HepG2 (cell line): ENCODE measurements at regions not wholly inside any gene's neighbourhood (a gene's known extent, or its start where the extent isn't known, plus 50 kb on each side); places are given as distances from the start of the nearest gene placed in this dataset.

Experiments
- ATAC-seq: fragments of 200-7000 bp; cut with Tn5 transposase; 3 replicates; pipeline ENCODE4 v1.9.1; 2020; ENCODE audit warnings: mild to moderate bottlenecking, moderate library complexity
- BruUV-seq: library from RNA; stranded (reverse); fragments of 400-500 nt; replicated peaks from 2 replicates; lab custom pipeline; 2021; lab: Mats Ljungman, UMichigan
- CTCF ChIA-PET: fragments of 300-600 bp; formaldehyde crosslinking; extraction: SDS; loops from one replicate; lab custom pipeline; 2021; ENCODE audit warnings: low total read pairs, inconsistent platforms, low intra/inter-chr PET ratio; lab: Yijun Ruan, JAX
- POLR2A ChIA-PET: fragments of 350-600 bp; sonication (Branson Sonifier 250); formaldehyde crosslinking; loops from one replicate; lab custom pipeline; 2020; ENCODE audit warnings: antibody characterized with exemption, inconsistent platforms; lab: Yijun Ruan, JAX
- DNase-seq: peaks from one replicate; pipeline ENCODE4 v3.0.0-alpha.2; 2015; ENCODE audit warnings: low spot score
- FAIRE-seq: peaks from 3 replicates; lab custom pipeline; 2011; peaks lifted over from hg19 to GRCh38; lab: Jason Lieb, UNC
- H2AFZ ChIP-seq: one replicate; pipeline ENCODE4 v1.6.1; 2011; ENCODE audit warnings: low read length, inconsistent platforms
- H3K27ac ChIP-seq: fragments of 300-600 bp; 3 replicates; pipeline ENCODE4 v1.8.0; 2011; ENCODE audit warnings: mixed run types, mild to moderate bottlenecking, mixed read lengths, low read length, inconsistent platforms; ENCODE audit not compliant: insufficient read depth; ENCODE audit errors: extremely low read length
- H3K27me3 ChIP-seq, 2 experiments: fragments of 200-600 bp in 1 of 2; 2 replicates in 1 of 2; 3 replicates in 1 of 2; pipeline versions ENCODE4 v1.6.0 to v1.8.0; 2011; ENCODE audit warnings: low read length in 2 of 2, mild to moderate bottlenecking in 2 of 2, moderate library complexity in 2 of 2, inconsistent platforms in 1 of 2; ENCODE audit not compliant: insufficient read depth in 2 of 2, control insufficient read depth in 1 of 2
- H3K36me3 ChIP-seq, 2 experiments: fragments of 200-600 bp in 1 of 2; replicated peaks in 1 of 2; 2 replicates in 1 of 2; 3 replicates in 1 of 2; pipeline versions ENCODE4 v1.5.1 to v1.8.0; 2011; ENCODE audit warnings: low read length in 2 of 2, inconsistent platforms in 1 of 2; ENCODE audit not compliant: insufficient read depth in 2 of 2, control insufficient read depth in 1 of 2
- H3K4me1 ChIP-seq: 2 replicates; pipeline ENCODE4 v1.5.1; 2012; ENCODE audit warnings: low read length, inconsistent platforms; ENCODE audit not compliant: insufficient read depth
- H3K4me2 ChIP-seq: 2 replicates; pipeline ENCODE4 v1.6.0; 2011; ENCODE audit warnings: low read depth, low read length, inconsistent platforms
- H3K4me3 ChIP-seq, 3 experiments: fragments of 200-600 bp in 1 of 3; sonication (generic), shearing (Covaris generic) in 1 of 3; replicated peaks in 1 of 3; 2 replicates each; pipeline ENCODE4 v1.5.1; 2011 to 2016; ENCODE audit warnings: low read length in 3 of 3, inconsistent platforms in 2 of 3, low read depth in 2 of 3, mild to moderate bottlenecking in 2 of 3, control low read depth in 1 of 3, mixed read lengths in 1 of 3; ENCODE audit not compliant: insufficient read depth in 1 of 3
- H3K79me2 ChIP-seq: one replicate; pipeline ENCODE4 v1.6.1; 2011; ENCODE audit warnings: low read length, inconsistent platforms; ENCODE audit not compliant: insufficient read depth
- H3K9ac ChIP-seq: 2 replicates; pipeline ENCODE4 v1.6.0; 2011; ENCODE audit warnings: mild to moderate bottlenecking, low read depth, low read length, inconsistent platforms; ENCODE audit not compliant: insufficient read depth
- H3K9me3 ChIP-seq: 2 replicates; pipeline ENCODE4 v1.5.1; 2012; ENCODE audit warnings: mild to moderate bottlenecking, low read length
- H4K20me1 ChIP-seq: 2 replicates; pipeline ENCODE4 v1.6.0; 2011; ENCODE audit warnings: inconsistent platforms, mild to moderate bottlenecking, low read length, moderate library complexity; ENCODE audit not compliant: insufficient read depth
- FOXC1 ChIP-seq: sonication (generic); formaldehyde crosslinking; IDR thresholded peaks from 2 replicates; pipeline ENCODE4 v1.8.0; 2022; ENCODE audit warnings: mild to moderate bottlenecking, missing genetic modification reagents, borderline replicate concordance
- KMT2B ChIP-seq: IDR thresholded peaks from 2 replicates; pipeline ENCODE4 v1.6.1; 2016; ENCODE audit warnings: missing genetic modification reagents, missing compliant biosample characterization
- NFE2L1 ChIP-seq: sonication (generic); formaldehyde crosslinking; IDR thresholded peaks from 2 replicates; pipeline ENCODE4 v1.4.0; 2020; ENCODE audit warnings: missing genetic modification reagents, mild to moderate bottlenecking, borderline replicate concordance
- PAX8 ChIP-seq: sonication (generic); formaldehyde crosslinking; IDR thresholded peaks from 2 replicates; pipeline ENCODE4 v1.8.0; 2022; ENCODE audit warnings: mild to moderate bottlenecking, missing genetic modification reagents, borderline replicate concordance
- ZBTB1 ChIP-seq: sonication (generic); formaldehyde crosslinking; IDR thresholded peaks from 2 replicates; pipeline ENCODE4 v1.4.0; 2020; ENCODE audit warnings: missing genetic modification reagents, borderline replicate concordance
- ZEB1 ChIP-seq: IDR thresholded peaks from 2 replicates; pipeline ENCODE4 v1.6.1; 2012; ENCODE audit warnings: mild to moderate bottlenecking, low read depth, inconsistent platforms; ENCODE audit not compliant: insufficient replicate concordance
- ZNF160 ChIP-seq: sonication (generic); formaldehyde crosslinking; IDR thresholded peaks from 2 replicates; pipeline ENCODE4 v1.8.0; 2022; ENCODE audit warnings: mild to moderate bottlenecking, inconsistent platforms, missing genetic modification reagents
- WGBS: methylation state at CpG from one replicate; pipeline ENCODE4 v1.1.6; 2017; ENCODE audit warnings: low lambda C conversion rate; 5-methylcytosine and 5-hydroxymethylcytosine counted together
- in situ Hi-C: cut with HindIII; loops from 2 replicates; pipeline ENCODE4 v1.10.0; 2017; ENCODE audit warnings: low pct_unique_long_range_greater_than_20kb; ENCODE audit not compliant: extremely low pct_ligation_motif_present
- intact Hi-C: fragments of 100-400 bp; cut with micrococcal nuclease; formaldehyde crosslinking; loops from one replicate; pipeline ENCODE4 v1.10.0; 2022; ENCODE audit not compliant: unreplicated experiment
- TF ChIP-seq, protein P1 (sequence below): sonication (generic); formaldehyde crosslinking; conservative IDR thresholded peaks from 2 replicates; pipeline ENCODE4 v1.8.0; 2022; ENCODE audit warnings: low read depth, missing genetic modification reagents
- TF ChIP-seq, protein P2 (sequence below): sonication (generic); formaldehyde crosslinking; IDR thresholded peaks from 2 replicates; pipeline ENCODE4 v1.4.0; 2020; ENCODE audit warnings: low read depth, mild to moderate bottlenecking, missing genetic modification reagents
- TF ChIP-seq, protein P3 (sequence below): sonication (generic); formaldehyde crosslinking; IDR thresholded peaks from 2 replicates; pipeline ENCODE4 v1.4.0; 2020; ENCODE audit warnings: missing genetic modification reagents
- TF ChIP-seq, protein P4 (sequence below): sonication (generic); formaldehyde crosslinking; IDR thresholded peaks from 2 replicates; pipeline ENCODE4 v1.4.0; 2020; ENCODE audit warnings: mild to moderate bottlenecking, missing genetic modification reagents

DNA sequence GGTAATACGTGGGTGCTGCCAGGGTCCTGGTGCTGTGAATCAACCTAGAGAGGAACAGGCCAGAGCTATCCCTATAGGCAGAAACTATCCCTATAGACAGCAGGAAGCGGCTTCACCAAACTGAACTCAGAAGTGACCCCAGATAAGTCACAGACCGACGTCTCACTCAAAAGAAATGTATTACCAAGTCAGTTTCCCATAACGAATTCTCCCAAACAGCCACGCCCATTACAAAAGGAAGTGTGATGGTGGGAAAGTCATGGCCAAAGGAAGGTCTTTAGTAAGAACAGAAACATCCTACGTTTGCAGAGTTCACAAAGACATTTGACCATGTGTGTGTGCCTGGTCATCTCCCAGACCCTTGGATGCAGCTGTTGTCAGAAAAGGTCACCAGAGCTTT, 470.8 kb upstream of the ADARB2 start:
- no peak for DNase-seq
- in situ Hi-C loops = no loop called here
- BruUV-seq = no TSS peak
- no peak overlapping the region for H3K27ac ChIP-seq
- no peak for FAIRE-seq
- no peaks in the 10 kb centered on the region for H4K20me1 ChIP-seq
- H3K4me3 ChIP-seq = no peak overlapping the region
- no peaks in the 10 kb centered on the region for H3K4me1 ChIP-seq
- no peak overlapping the region for H3K4me2 ChIP-seq
- TF ChIP-seq, protein P1, sequence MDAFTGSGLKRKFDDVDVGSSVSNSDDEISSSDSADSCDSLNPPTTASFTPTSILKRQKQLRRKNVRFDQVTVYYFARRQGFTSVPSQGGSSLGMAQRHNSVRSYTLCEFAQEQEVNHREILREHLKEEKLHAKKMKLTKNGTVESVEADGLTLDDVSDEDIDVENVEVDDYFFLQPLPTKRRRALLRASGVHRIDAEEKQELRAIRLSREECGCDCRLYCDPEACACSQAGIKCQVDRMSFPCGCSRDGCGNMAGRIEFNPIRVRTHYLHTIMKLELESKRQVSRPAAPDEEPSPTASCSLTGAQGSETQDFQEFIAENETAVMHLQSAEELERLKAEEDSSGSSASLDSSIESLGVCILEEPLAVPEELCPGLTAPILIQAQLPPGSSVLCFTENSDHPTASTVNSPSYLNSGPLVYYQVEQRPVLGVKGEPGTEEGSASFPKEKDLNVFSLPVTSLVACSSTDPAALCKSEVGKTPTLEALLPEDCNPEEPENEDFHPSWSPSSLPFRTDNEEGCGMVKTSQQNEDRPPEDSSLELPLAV (CRISPR knock-in tag) = no peak
- no peaks in the 10 kb centered on the region for H3K36me3 ChIP-seq
- 17% methylated on average over 7 of the region's 7 CpGs for WGBS
- no peaks in the 10 kb centered on the region for H3K9me3 ChIP-seq
- ChIA-PET CTCF (no interaction called here), POLR2A (no interaction called here)
- no peaks in the 10 kb centered on the region for H3K79me2 ChIP-seq
- H2AFZ ChIP-seq = no peak overlapping the region
- no peak overlapping the region for H3K9ac ChIP-seq
- ATAC-seq = no peak
- H3K27me3 ChIP-seq = no peaks in the 10 kb centered on the region
- intact Hi-C loops = no loop called here

DNA sequence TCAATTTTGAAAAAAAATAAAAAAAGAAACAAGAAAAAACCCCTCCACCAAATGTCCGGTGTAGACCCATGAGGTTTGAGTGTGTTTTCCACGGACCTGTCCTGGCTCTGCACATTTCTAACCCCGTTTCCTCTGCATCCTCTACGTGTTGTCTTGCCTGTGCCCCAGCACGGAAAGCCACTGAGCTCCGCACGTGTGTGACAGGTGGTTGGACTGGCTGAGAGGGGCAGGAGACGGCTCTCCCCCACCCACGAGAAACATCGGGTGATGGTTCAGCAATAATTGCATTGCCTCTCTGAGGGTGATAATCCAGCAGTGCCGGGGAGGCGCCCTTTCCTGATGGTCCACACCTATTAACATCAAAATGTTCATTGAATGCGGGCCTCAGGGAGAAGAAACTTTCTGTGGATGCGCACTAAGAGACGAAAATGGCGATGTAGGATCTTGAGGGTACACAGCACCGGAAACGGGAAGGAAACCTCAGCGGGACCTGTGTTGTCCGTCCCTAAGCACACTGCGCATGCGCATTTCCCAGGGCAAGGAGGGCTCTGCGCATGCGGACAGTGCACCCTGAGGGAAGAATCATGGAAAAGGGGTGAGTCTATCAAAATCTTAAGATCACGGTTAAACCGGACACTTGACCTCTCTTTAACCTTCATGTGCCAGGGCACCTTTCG, 470.1 kb upstream of the ADARB2 start:
- H3K9me3 ChIP-seq = no peaks in the 10 kb centered on the region
- H2AFZ ChIP-seq = no peak overlapping the region
- no peaks in the 10 kb centered on the region for H3K36me3 ChIP-seq
- FAIRE-seq = no peak
- no peaks in the 10 kb centered on the region for H3K4me1 ChIP-seq
- H3K4me2 ChIP-seq = no peak overlapping the region
- ChIA-PET CTCF (no interaction called here), POLR2A (no interaction called here)
- BruUV-seq = no TSS peak
- no peak overlapping the region for H3K9ac ChIP-seq
- no peaks in the 10 kb centered on the region for H4K20me1 ChIP-seq
- H3K27me3 ChIP-seq = no peaks in the 10 kb centered on the region
- H3K27ac ChIP-seq = no peak overlapping the region
- in situ Hi-C loops = no loop called here
- H3K79me2 ChIP-seq = no peaks in the 10 kb centered on the region
- intact Hi-C loops = no loop called here
- no peak for ATAC-seq
- WGBS = 54% methylated on average over 27 of the region's 27 CpGs
- H3K4me3 ChIP-seq = no peak overlapping the region
- DNase-seq = no peak
- TF ChIP-seq ZBTB1 (CRISPR knock-in tag) (no peak), ZNF160 (no peak), ZEB1 (no peak), KMT2B (no peak), PAX8 (CRISPR knock-in tag) (no peak), NFE2L1 (CRISPR knock-in tag) (no peak), FOXC1 (CRISPR knock-in tag) (no peak)
- TF ChIP-seq, protein P2, sequence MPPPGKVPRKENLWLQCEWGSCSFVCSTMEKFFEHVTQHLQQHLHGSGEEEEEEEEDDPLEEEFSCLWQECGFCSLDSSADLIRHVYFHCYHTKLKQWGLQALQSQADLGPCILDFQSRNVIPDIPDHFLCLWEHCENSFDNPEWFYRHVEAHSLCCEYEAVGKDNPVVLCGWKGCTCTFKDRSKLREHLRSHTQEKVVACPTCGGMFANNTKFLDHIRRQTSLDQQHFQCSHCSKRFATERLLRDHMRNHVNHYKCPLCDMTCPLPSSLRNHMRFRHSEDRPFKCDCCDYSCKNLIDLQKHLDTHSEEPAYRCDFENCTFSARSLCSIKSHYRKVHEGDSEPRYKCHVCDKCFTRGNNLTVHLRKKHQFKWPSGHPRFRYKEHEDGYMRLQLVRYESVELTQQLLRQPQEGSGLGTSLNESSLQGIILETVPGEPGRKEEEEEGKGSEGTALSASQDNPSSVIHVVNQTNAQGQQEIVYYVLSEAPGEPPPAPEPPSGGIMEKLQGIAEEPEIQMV = no peak
- TF ChIP-seq, protein P3, sequence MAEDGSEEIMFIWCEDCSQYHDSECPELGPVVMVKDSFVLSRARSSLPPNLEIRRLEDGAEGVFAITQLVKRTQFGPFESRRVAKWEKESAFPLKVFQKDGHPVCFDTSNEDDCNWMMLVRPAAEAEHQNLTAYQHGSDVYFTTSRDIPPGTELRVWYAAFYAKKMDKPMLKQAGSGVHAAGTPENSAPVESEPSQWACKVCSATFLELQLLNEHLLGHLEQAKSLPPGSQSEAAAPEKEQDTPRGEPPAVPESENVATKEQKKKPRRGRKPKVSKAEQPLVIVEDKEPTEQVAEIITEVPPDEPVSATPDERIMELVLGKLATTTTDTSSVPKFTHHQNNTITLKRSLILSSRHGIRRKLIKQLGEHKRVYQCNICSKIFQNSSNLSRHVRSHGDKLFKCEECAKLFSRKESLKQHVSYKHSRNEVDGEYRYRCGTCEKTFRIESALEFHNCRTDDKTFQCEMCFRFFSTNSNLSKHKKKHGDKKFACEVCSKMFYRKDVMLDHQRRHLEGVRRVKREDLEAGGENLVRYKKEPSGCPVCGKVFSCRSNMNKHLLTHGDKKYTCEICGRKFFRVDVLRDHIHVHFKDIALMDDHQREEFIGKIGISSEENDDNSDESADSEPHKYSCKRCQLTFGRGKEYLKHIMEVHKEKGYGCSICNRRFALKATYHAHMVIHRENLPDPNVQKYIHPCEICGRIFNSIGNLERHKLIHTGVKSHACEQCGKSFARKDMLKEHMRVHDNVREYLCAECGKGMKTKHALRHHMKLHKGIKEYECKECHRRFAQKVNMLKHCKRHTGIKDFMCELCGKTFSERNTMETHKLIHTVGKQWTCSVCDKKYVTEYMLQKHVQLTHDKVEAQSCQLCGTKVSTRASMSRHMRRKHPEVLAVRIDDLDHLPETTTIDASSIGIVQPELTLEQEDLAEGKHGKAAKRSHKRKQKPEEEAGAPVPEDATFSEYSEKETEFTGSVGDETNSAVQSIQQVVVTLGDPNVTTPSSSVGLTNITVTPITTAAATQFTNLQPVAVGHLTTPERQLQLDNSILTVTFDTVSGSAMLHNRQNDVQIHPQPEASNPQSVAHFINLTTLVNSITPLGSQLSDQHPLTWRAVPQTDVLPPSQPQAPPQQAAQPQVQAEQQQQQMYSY (CRISPR knock-in tag) = no peak
- TF ChIP-seq, protein P4, sequence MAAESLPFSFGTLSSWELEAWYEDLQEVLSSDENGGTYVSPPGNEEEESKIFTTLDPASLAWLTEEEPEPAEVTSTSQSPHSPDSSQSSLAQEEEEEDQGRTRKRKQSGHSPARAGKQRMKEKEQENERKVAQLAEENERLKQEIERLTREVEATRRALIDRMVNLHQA (CRISPR knock-in tag) = no peak
